Activated CD4-positive, alpha-beta memory T cell treated with anti-CD3 and anti-CD28 coated beads, Interleukin-2, amount 10 ng/mL, durations not matched to agents 7 days and 5 days (primary cell): ENCODE measurements at regions not wholly inside any gene's neighbourhood (a gene's known extent, or its start where the extent isn't known, plus 50 kb on each side); places are given as distances from the start of the nearest gene placed in this dataset.
"Not testable (repeated sequence)": the region's sequence is repeated elsewhere in the genome, so short reads cannot be mapped to it uniquely, and the experiment has no call there.

Source experiments
- CTCF ChIA-PET: fragments of 350-600 bp; sonication (Branson Sonifier 250); formaldehyde crosslinking; loops from one replicate; lab custom pipeline; 2021; ENCODE audit warnings: antibody characterized with exemption, inconsistent platforms; lab: Charles Lee
- POLR2A ChIA-PET: fragments of 350-600 bp; sonication (Branson Sonifier 250); formaldehyde crosslinking; loops from one replicate; lab custom pipeline; 2021; ENCODE audit warnings: antibody characterized with exemption; lab: Charles Lee
- DNase-seq: peaks from one replicate; pipeline ENCODE4 v3.0.0-alpha.2; 2020
- H3K27ac Mint-ChIP-seq: one replicate; pipeline ENCODE4 v1.8.0; 2021; ENCODE audit warnings: mild to moderate bottlenecking, mixed read lengths
- H3K27me3 Mint-ChIP-seq: one replicate; pipeline ENCODE4 v1.8.0; 2021; ENCODE audit warnings: mixed read lengths
- H3K36me3 Mint-ChIP-seq: one replicate; pipeline ENCODE4 v1.8.0; 2021; ENCODE audit warnings: low read depth, mixed read lengths
- H3K4me1 Mint-ChIP-seq: one replicate; pipeline ENCODE4 v1.8.0; 2021; ENCODE audit warnings: mixed read lengths
- H3K4me3 Mint-ChIP-seq: one replicate; pipeline ENCODE4 v1.8.0; 2021; ENCODE audit warnings: mild to moderate bottlenecking, mixed read lengths
- H3K9me3 Mint-ChIP-seq: one replicate; pipeline ENCODE4 v1.8.0; 2021; ENCODE audit warnings: mixed read lengths

DNA sequence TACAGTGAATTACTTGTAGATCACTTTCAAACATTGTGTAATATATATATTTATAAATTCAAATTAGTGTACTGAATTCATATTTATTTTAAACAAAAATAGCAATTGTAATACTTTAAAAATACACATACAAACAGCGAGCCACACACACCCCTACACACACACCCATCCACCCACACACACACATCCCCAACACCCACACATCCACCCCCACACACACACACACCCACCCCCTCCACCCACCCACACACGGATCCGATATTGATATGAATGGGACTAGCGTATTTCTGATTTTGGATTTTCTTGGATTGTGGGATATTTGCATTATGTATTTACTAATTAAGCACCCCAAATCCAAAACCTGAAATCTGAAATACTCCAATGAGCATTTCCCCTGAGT, 451.2 kb downstream of the PCDH7 start:
- H3K27ac Mint-ChIP-seq = no peak overlapping the region
- no peaks in the 10 kb centered on the region for H3K27me3 Mint-ChIP-seq
- H3K4me3 Mint-ChIP-seq = no peak overlapping the region
- peaks cover 5% of the 10 kb centered on the region for H3K9me3 Mint-ChIP-seq
- no peaks in the 10 kb centered on the region for H3K4me1 Mint-ChIP-seq
- H3K36me3 Mint-ChIP-seq = no peaks in the 10 kb centered on the region
- POLR2A ChIA-PET = no interaction called here
- CTCF ChIA-PET = no interaction called here
- no peak for DNase-seq

DNA sequence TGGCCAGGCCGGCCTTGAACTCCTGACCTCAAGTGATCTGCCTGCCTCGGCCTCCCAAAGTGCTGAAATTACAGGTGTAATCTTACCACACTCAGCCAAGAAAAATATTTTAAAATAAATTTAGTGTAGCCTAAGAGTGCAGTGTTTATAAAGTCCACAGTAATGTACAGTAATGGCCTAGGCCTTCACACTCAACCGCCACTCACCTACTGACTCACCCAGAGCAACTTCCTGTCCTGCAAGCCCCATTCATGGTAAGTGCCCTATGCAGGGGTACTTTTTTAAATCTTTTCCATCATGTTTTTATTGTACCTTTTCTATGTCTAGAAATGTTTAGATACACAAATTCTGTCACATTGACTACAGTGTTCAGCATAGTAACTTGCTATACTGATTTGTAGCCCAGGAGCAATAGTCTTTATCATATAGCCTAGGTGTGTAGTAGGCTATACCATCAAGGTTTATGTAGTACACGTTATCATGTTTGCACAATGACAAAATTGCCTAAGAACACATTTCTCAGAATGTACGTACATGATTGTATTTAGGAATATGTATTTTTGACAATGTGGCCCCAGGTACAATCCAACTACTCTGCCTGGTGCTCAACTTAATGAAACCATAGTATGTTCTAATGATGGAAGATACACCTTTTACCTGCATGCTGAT, 455.2 kb downstream of the PCDH7 start:
- POLR2A ChIA-PET = no interaction called here
- H3K27ac Mint-ChIP-seq = no peak overlapping the region
- no peaks in the 10 kb centered on the region for H3K27me3 Mint-ChIP-seq
- no peaks in the 10 kb centered on the region for H3K36me3 Mint-ChIP-seq
- CTCF ChIA-PET = no interaction called here
- H3K4me1 Mint-ChIP-seq = no peaks in the 10 kb centered on the region
- H3K4me3 Mint-ChIP-seq = no peak overlapping the region
- peaks cover 3% of the 10 kb centered on the region for H3K9me3 Mint-ChIP-seq
- DNase-seq = no peak

DNA sequence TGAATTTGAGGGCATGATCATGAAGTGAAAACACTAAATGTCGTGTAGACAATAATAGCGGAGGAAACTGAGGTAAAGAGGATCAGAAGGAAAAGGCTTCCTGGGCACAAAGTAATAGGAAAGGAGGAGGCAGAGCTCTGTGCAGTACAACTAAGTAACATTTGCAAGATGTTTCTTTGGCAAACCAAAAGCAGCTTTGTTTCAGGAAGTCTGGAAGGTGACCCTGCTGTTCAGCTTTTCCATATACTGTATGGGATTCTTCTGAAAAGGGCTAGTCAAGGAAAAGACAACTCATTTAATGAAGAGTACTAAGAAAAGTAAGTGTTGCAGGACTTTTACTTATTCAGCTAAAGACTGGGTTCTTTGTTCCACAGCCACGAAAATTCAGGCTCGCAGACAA, 463.1 kb downstream of the PCDH7 start:
- ChIA-PET CTCF (no interaction called here), POLR2A (no interaction called here)
- Mint-ChIP-seq H3K4me3 (no peak overlapping the region), H3K9me3 (peaks cover 7% of the 10 kb centered on the region), H3K27me3 (no peaks in the 10 kb centered on the region), H3K27ac (no peak overlapping the region), H3K36me3 (no peaks in the 10 kb centered on the region), H3K4me1 (no peaks in the 10 kb centered on the region)
- no peak for DNase-seq

DNA sequence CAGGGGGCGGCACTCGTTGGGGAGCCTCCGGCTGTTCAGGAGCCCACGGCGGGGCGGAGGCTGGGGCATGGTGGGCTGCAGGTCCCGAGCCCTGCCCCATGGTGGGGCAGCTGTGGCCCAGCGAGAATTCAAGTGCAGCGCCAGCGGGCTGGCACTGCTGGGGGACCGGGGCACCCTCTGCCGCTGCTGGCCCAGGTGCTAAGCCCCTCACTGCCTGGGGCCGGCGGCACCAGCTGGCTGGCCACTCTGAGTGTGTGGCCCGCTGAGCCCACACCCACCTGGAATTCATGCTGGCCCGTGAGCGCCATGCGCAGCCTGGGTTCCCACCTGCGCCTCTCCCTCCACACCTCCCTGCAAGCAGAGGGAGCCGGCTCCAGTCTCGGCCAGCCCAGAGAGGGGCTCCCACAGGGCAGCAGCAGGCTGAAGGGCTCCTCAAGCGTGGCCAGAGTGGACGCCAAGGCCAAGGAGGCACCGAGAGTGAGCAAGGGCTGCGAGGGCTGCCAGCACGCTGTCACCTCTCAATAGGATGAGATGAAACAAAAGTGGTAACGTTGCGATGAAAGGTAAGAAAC, 464.9 kb downstream of the PCDH7 start:
- Mint-ChIP-seq H3K27ac (no peak overlapping the region), H3K36me3 (no peaks in the 10 kb centered on the region), H3K4me3 (no peak overlapping the region), H3K27me3 (no peaks in the 10 kb centered on the region), H3K9me3 (peaks cover 8% of the 10 kb centered on the region), H3K4me1 (no peaks in the 10 kb centered on the region)
- POLR2A ChIA-PET = no interaction called here
- no peak for DNase-seq
- CTCF ChIA-PET = no interaction called here

DNA sequence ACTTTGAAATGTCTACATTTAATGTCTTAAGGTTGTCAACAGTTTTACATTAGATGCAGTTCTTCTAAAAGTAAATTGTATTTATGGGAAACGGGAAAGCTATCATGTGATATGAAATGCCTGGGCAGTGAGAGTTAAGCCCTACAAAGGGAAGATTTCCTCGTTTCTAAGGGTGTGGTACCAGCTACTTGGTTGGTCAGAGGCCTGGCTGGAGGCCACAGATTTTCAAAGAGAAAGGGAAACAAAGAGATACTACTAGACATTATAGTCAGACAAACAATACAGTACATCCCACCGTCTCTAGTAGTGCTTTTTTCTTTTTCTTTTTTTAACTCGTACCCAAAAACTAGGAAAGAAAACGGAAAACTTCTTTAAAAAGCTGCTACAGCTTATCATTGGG, 467.8 kb downstream of the PCDH7 start:
- ChIA-PET POLR2A (no interaction called here), CTCF (no interaction called here)
- no peaks in the 10 kb centered on the region for H3K4me1 Mint-ChIP-seq
- no peaks in the 10 kb centered on the region for H3K27me3 Mint-ChIP-seq
- no peak overlapping the region for H3K4me3 Mint-ChIP-seq
- peaks cover 9% of the 10 kb centered on the region for H3K9me3 Mint-ChIP-seq
- DNase-seq = no peak
- no peak overlapping the region for H3K27ac Mint-ChIP-seq
- no peaks in the 10 kb centered on the region for H3K36me3 Mint-ChIP-seq

DNA sequence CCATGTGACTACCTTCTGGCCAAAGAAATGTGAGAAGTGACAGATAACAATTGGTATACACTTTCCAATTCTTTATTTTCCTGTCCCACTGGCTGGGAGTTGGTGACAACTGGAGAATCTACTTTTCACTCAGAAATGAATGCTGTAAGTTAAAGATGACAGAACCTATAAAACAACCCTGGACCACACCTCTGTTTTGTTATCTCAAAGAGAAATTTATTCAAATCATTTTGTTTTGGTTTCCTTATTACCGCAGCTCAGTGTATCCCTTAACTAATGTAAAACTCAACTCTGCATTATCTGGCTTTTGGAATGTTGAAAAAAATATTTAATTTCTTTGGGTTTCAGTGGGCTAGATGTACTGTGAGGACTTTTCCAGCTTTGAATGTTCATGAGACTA, 469.8 kb downstream of the PCDH7 start:
- H3K36me3 Mint-ChIP-seq = no peaks in the 10 kb centered on the region
- H3K27me3 Mint-ChIP-seq = no peaks in the 10 kb centered on the region
- no peaks in the 10 kb centered on the region for H3K4me1 Mint-ChIP-seq
- ChIA-PET CTCF (no interaction called here), POLR2A (no interaction called here)
- peaks cover 9% of the 10 kb centered on the region for H3K9me3 Mint-ChIP-seq
- no peak overlapping the region for H3K4me3 Mint-ChIP-seq
- DNase-seq = no peak
- no peak overlapping the region for H3K27ac Mint-ChIP-seq

DNA sequence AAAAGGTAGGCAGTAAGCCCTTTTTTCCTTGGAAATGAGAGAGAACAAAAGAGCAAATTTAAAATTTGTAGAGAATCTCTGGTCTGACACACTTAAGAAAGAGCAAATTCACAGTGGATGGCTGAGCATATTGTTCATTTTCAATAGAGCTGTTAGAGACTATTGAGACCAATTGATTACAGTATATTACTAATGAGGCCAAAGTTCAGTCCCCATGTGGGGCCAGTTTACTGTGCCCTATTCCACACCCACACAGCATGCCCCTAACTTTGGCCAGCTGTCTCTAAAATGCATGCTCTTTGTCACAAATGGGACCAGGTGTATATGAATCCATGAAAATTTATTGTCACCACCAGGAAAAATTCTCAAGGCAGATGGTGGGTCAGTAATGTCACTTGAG, 470.5 kb downstream of the PCDH7 start:
- POLR2A ChIA-PET = no interaction called here
- H3K27me3 Mint-ChIP-seq = no peaks in the 10 kb centered on the region
- no peaks in the 10 kb centered on the region for H3K4me1 Mint-ChIP-seq
- no peak overlapping the region for H3K27ac Mint-ChIP-seq
- CTCF ChIA-PET = no interaction called here
- no peak overlapping the region for H3K4me3 Mint-ChIP-seq
- no peaks in the 10 kb centered on the region for H3K36me3 Mint-ChIP-seq
- peaks cover 9% of the 10 kb centered on the region for H3K9me3 Mint-ChIP-seq
- no peak for DNase-seq

DNA sequence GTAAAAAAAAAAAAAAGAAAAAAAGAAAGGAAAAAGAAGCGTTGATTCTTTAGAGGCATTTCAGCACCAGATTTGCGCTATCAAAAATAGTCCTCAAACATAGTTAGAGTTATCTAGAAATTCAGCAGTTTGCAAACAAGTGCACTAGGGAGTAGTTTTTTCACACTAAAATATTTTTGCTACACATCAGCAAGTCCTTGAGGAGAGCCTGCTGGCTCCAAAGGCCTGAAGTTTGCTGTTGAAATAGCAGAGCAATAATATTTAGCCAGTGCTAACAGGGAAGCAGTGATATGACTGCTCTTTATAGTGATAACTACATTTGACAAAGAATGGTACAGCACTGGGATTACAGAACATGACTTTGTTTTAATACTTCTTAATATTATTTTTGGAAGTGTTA, 472.2 kb downstream of the PCDH7 start:
- Mint-ChIP-seq H3K4me3 (no peak overlapping the region), H3K36me3 (no peaks in the 10 kb centered on the region), H3K4me1 (no peaks in the 10 kb centered on the region), H3K27ac (no peak overlapping the region), H3K27me3 (no peaks in the 10 kb centered on the region), H3K9me3 (peaks cover 18% of the 10 kb centered on the region)
- POLR2A ChIA-PET = no interaction called here
- no peak for DNase-seq
- CTCF ChIA-PET = no interaction called here

DNA sequence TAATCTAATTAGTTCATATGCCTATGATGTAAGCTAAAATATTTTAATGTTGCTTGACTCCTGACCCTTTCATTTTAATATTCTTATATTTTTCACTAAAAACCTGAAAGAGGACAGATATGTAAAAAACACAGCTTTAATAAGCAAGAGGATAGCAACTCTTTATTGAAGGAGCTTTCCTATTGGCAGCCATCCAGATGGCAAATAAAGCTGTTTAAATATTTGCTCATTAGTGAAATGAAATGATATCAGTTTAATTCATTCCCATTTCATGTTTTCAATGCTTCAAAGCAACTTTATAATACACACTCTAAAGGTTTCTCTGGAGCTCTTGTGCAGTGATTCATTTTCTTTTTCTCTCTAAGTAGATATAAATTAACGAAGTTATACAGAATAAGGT, 473.4 kb downstream of the PCDH7 start:
- no peak overlapping the region for H3K4me3 Mint-ChIP-seq
- no peak for DNase-seq
- CTCF ChIA-PET = no interaction called here
- H3K4me1 Mint-ChIP-seq = no peaks in the 10 kb centered on the region
- no peaks in the 10 kb centered on the region for H3K27me3 Mint-ChIP-seq
- H3K36me3 Mint-ChIP-seq = no peaks in the 10 kb centered on the region
- POLR2A ChIA-PET = no interaction called here
- no peak overlapping the region for H3K27ac Mint-ChIP-seq
- peaks cover 18% of the 10 kb centered on the region for H3K9me3 Mint-ChIP-seq

DNA sequence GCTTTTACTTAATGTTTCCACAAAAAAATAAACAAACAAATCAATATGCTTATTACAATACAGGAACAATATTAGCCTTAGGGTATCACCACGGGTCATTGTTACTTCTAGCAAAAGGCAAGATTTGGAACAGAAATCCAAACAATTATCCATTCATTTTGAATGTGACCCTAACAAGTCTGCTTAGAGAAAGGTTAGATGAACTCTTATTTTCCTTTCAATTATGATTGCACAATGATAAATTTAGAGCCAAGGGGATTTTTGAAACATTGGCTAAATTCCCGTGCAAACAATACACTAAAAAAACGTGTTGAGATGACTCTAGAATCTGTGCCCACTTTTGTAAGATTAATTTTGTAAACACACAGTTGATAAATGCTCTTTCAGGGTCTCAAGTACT, 474.7 kb downstream of the PCDH7 start:
- no peak overlapping the region for H3K27ac Mint-ChIP-seq

DNA sequence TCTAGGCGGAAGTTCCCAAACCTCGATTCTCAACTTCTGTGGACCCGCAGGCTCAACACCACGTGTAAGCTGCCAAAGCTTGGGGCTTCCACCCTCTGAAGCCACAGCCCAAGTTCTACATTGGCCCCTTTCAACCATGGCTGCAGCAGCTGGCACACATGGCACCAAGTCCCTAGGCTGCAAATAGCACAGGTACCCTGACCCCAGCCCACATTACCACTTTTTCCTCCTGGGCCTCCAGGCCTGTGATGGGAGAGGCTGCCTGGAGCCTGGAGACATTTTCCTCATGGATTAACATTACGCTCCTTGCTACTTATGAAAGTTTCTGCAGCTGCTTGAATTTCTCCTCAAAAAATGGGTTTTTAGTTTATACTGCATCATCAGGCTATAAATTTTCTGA, 479.5 kb downstream of the PCDH7 start:
- Mint-ChIP-seq H3K27ac (no peak overlapping the region), H3K4me3 (no peak overlapping the region), H3K27me3 (no peaks in the 10 kb centered on the region), H3K9me3 (peaks cover 26% of the 10 kb centered on the region), H3K4me1 (no peaks in the 10 kb centered on the region), H3K36me3 (no peaks in the 10 kb centered on the region)
- no peak for DNase-seq
- ChIA-PET CTCF (no interaction called here), POLR2A (no interaction called here)

More for the DNA sequence above, 474.7 kb downstream of the PCDH7 start:
- Mint-ChIP-seq H3K9me3 (peaks cover 23% of the 10 kb centered on the region), H3K4me3 (no peak overlapping the region), H3K4me1 (no peaks in the 10 kb centered on the region), H3K27me3 (no peaks in the 10 kb centered on the region), H3K36me3 (no peaks in the 10 kb centered on the region)
- no peak for DNase-seq
- POLR2A ChIA-PET = no interaction called here
- CTCF ChIA-PET = no interaction called here

DNA sequence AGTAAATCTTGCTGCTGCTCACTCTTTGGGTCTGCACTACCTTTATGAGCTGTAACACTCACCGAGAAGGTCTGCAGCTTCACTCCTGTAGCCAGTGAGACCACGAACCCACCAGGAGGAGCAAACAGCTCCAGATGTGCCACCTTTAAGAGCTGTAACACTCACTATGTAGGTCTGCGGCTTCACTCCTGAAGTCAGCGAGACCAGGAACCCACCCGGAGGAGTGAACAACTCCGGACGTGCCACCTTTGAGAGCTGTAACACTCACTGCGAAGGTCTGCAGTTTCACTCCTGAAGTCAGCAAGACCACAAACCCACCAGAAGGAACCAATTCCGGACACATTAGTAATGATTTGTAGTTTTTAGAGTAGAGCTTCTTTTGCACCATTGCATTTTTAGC, 481.9 kb downstream of the PCDH7 start:
- H3K27ac Mint-ChIP-seq, DNase-seq, H3K36me3 Mint-ChIP-seq, H3K4me3 Mint-ChIP-seq, H3K4me1 Mint-ChIP-seq, CTCF ChIA-PET, POLR2A ChIA-PET, H3K27me3 Mint-ChIP-seq: not testable (repeated sequence)
- peaks cover 18% of the 10 kb centered on the region for H3K9me3 Mint-ChIP-seq

DNA sequence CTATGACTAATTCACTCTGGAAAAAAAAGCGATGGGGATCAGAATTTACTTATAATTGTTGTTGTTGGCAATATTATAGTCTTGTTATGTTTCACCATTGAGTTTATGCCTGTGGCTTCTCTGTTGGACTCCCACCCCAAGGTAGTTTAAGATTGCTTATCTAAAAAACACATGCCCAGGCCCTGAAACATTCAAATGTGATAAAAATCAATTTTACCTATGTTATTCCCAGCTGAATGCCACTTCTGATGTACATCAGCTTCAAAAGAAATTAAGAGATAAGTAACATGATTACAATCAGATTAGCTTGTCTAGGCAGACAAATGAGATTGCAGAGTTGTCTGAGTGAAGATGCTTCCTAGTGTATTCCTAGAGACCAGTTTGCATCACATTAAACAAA, 484.7 kb downstream of the PCDH7 start:
- Mint-ChIP-seq H3K4me3 (no peak overlapping the region), H3K36me3 (no peaks in the 10 kb centered on the region), H3K27me3 (no peaks in the 10 kb centered on the region), H3K27ac (no peak overlapping the region), H3K4me1 (no peaks in the 10 kb centered on the region), H3K9me3 (peaks cover 10% of the 10 kb centered on the region)
- DNase-seq = no peak
- POLR2A ChIA-PET = no interaction called here
- CTCF ChIA-PET = no interaction called here

DNA sequence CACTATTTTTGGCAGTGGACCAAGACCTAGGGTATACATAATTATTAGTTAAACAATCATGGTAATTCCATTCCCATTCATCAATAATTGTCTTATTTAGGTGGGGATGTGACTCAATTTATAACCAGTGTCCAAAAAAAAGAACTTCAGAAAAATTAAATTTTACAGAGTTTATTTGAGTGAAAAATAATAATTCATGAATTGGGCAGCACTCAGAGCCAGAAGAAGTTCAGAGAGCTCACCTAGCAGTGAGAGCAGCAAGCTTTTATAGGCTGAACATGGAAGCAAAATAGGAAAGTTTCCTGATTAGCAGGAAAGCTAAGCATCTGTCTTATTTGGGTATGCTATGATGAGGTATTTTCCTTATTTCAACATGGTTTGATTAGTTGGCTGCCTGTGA, 500.8 kb downstream of the PCDH7 start:
- no peak overlapping the region for H3K4me3 Mint-ChIP-seq
- POLR2A ChIA-PET = no interaction called here
- no peaks in the 10 kb centered on the region for H3K9me3 Mint-ChIP-seq
- CTCF ChIA-PET = no interaction called here
- H3K27me3 Mint-ChIP-seq = no peaks in the 10 kb centered on the region
- H3K27ac Mint-ChIP-seq = no peak overlapping the region
- no peak for DNase-seq
- H3K36me3 Mint-ChIP-seq = no peaks in the 10 kb centered on the region
- H3K4me1 Mint-ChIP-seq = no peaks in the 10 kb centered on the region
